ENCODE measurements at regions not wholly inside any gene's neighbourhood (a gene's known extent, or its start where the extent isn't known, plus 50 kb on each side); places are given as distances from the start of the nearest gene placed in this dataset.

DNA sequence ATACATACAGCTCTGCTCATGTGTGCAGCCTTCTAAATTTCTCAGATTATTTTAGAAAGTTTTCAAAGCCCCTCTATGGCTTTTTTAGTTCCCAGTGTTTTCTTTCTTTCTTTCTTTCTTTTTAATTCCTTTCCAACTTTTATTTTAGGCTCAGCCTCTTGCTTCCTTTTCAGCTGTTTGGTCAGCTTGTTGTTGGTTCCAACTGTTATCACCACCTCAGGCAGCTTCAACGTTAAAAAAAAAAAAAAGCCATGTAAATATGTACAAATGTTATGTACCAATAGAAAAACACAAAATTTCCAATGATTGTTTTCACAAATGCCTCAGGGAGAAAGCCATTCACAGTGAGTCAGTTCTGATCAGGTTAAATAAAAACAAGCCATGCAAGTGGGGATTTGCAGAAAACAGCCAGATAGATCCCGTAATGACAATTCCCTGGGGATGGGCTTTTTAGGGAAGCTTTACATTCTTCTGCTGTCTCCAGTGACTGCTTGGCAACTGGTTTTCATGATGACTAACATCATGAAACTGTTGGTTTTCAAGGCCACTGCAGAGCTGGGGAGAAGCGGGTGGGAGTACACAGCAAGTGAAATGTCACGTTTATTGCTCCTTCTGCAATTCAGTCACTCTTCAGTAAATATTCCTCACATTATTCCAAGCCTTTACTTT is 908.4 kb downstream of the EPHA3 start:
- no peak for TF ChIP-seq CTCF (IDR thresholded peaks at IDR 0.05; ENCODE audit: insufficient read depth, low read length)
- no peak for TF ChIP-seq POLR2AphosphoS5 (IDR thresholded peaks at IDR 0.05; ENCODE audit: low read depth)
- TF ChIP-seq REST (IDR thresholded peaks at IDR 0.05; ENCODE audit: insufficient replicate concordance, low read depth), result no peak
